GM21381 (cell line): ENCODE measurements at regions not wholly inside any gene's neighbourhood (a gene's known extent, or its start where the extent isn't known, plus 50 kb on each side); places are given as distances from the start of the nearest gene placed in this dataset.

Experiments used
- ATAC-seq: cut with Tn5 transposase; IDR thresholded peaks from one replicate; pipeline ENCODE4 v1.9.1; 2021; ENCODE audit warnings: mild to moderate bottlenecking, moderate library complexity; ENCODE audit not compliant: unreplicated experiment

- no peak for ATAC-seq
Observed at GRCh38 chr17:74148901-74149596, 54.4 kb upstream of the RPL38 start.

- ATAC-seq, result no peak
Observed at GRCh38 chr17:74149597-74150427, 53.7 kb upstream of the RPL38 start.

GRCh38 chr17:74150428-74151025 is 53.0 kb upstream of the RPL38 start:
- no peak for ATAC-seq

GRCh38 chr17:74151551-74152315 is 51.7 kb upstream of the RPL38 start:
- no peak for ATAC-seq

GRCh38 chr17:74152591-74153455 is 50.7 kb upstream of the RPL38 start:
- no peak for ATAC-seq

GRCh38 chr17:74153456-74153810 is 50.0 kb upstream of the RPL38 start:
- ATAC-seq, result no peak
